Left lung (tissue), 4 donors: ENCODE measurements at regions not wholly inside any gene's neighbourhood (a gene's known extent, or its start where the extent isn't known, plus 50 kb on each side); places are given as distances from the start of the nearest gene placed in this dataset.

Experiments used
- ATAC-seq: fragments of 200-7000 bp; cut with Tn5 transposase; one replicate; pipeline ENCODE4 v1.9.1; 2020; ENCODE audit warnings: moderate library complexity
- DNase-seq, 4 donors: peaks; one replicate each; pipeline ENCODE4 v3.0.0-alpha.2; 2013 to 2020
- H3K27ac ChIP-seq, 2 donors: fragments of 200-600 bp; sonication (generic) in 1 of 2; one replicate each; pipeline versions ENCODE4 v1.5.0 to v1.8.0; 2020 to 2021
- H3K27me3 ChIP-seq, 2 donors: fragments of 200-600 bp; sonication (generic) in 1 of 2; one replicate each; pipeline versions ENCODE4 v1.5.0 to v1.8.0; 2020 to 2021
- H3K36me3 ChIP-seq, 2 donors: fragments of 200-600 bp; sonication (generic) in 1 of 2; one replicate each; pipeline versions ENCODE4 v1.5.0 to v1.8.0; 2020 to 2021
- H3K4me1 ChIP-seq, 2 donors: fragments of 200-600 bp; one replicate each; pipeline ENCODE4 v1.8.0; 2021
- H3K4me3 ChIP-seq, 2 donors: fragments of 200-600 bp; sonication (generic) in 1 of 2; one replicate each; pipeline versions ENCODE4 v1.5.0 to v1.8.0; 2020 to 2021; ENCODE audit warnings: mild to moderate bottlenecking in 1 of 2
- H3K9me3 ChIP-seq, 2 donors: fragments of 200-600 bp; sonication (generic) in 1 of 2; one replicate each; pipeline versions ENCODE4 v1.5.0 to v1.8.0; 2020 to 2021
- CTCF ChIP-seq, 2 donors: fragments of 200-600 bp; sonication (generic) in 1 of 2; IDR thresholded peaks; one replicate each; pipeline versions ENCODE4 v1.5.0 to v1.8.0; 2021; ENCODE audit warnings: antibody characterized with exemption in 2 of 2
- intact Hi-C, 2 donors: fragments of 100-400 bp; cut with DNase I; formaldehyde crosslinking; loops; one replicate each; pipeline versions ENCODE4 v1.11.2 to v1.14.2; 2022
- donor health status: DM: no; HTN: yes; CAD: no.
- donor health status: DM: no; HTN: no; CAD: no.

DNA sequence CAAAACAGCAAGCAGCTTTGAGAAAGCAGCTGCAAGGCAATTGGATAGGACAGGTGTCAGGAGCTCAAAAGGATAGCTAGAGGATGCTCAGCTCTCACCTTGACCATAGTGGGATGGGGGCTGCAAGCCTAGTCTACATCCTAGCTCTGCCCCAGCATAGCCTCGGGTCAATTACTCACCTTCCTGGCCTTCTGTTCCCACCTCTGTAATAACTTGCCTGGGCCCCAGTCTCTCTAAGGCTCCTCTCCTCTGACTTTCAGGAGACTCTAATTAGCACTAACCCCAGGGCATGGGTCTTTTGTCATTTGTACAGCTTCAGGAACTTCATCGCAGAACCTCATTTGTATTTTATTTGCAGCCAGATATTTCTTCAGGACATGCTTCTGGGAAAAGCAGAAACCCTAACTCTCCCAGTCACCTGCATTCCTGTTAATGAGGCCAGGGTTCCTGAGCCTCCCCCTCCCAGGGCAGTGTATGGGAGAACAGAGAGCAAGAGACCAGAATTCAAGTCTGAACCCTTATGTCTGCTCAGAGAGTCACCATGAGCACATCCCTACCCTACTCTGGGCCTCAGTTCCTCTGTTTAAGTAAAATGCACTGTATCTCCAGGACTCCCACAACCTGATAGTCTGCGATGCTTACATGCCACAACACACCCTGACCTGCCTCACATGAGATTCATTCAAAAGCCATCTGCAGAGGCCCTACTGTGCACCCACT, 108.1 kb downstream of the MATN1 start:
- Histone ChIP-seq H3K9me3 (no peaks in the 10 kb centered on the region), H3K27ac (no peak overlapping the region), H3K4me1 (no peaks in the 10 kb centered on the region), H3K4me3 (no peak overlapping the region), H3K36me3 (no peaks in the 10 kb centered on the region), H3K27me3 (peaks cover 0 to 30% of the 10 kb centered on the region in 2 donors)
- ATAC-seq (no peak), DNase-seq (no peak)
- intact Hi-C loops: no loop called here
- no peak for TF ChIP-seq CTCF (IDR thresholded peaks at IDR 0.05)

GRCh38 chr1:30613188-30613587, 110.2 kb downstream of the MATN1 start:
- intact Hi-C loops: no loop called here
- Histone ChIP-seq H3K27me3 (peaks cover 0 to 28% of the 10 kb centered on the region in 2 donors), H3K4me1 (no peaks in the 10 kb centered on the region), H3K4me3 (no peak overlapping the region), H3K36me3 (no peaks in the 10 kb centered on the region), H3K9me3 (no peaks in the 10 kb centered on the region), H3K27ac (no peak overlapping the region)
- no peak for ATAC-seq
- TF ChIP-seq CTCF (IDR thresholded peaks at IDR 0.05): no peak
- no peak for DNase-seq

DNA sequence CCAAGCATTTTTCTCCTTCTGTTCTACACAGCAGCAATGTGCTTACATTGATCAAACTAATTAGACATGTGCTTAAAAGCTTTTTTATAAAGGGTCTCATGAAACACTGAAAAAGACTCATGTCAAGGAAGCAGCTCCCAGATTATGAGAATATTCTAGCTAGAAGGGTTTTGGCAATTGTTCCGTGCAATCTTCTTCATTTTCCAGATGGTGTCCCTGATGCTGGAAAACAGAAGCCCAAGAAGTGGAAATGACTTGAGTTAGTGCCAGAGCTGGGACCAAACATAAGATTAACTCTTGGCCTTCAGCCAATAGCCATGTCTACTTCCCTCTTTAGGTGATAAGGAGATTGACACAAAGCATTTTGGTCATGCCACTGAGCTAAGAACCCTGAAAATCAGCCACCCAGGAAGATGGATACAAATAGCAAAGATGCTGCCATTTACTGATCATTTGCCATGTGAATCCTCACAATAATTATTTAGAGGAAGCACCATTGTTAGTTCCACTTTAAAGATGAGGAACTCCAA, 110.8 kb downstream of the MATN1 start:
- no peaks in the 10 kb centered on the region for H3K4me1 ChIP-seq
- H3K4me3 ChIP-seq: no peak overlapping the region
- H3K27me3 ChIP-seq: peaks cover 0 to 25% of the 10 kb centered on the region in 2 donors
- no peak for ATAC-seq
- no peaks in the 10 kb centered on the region for H3K9me3 ChIP-seq
- H3K36me3 ChIP-seq: no peaks in the 10 kb centered on the region
- intact Hi-C loops: no loop called here
- DNase-seq: no peak
- no peak for TF ChIP-seq CTCF (IDR thresholded peaks at IDR 0.05)
- H3K27ac ChIP-seq: no peak overlapping the region

DNA sequence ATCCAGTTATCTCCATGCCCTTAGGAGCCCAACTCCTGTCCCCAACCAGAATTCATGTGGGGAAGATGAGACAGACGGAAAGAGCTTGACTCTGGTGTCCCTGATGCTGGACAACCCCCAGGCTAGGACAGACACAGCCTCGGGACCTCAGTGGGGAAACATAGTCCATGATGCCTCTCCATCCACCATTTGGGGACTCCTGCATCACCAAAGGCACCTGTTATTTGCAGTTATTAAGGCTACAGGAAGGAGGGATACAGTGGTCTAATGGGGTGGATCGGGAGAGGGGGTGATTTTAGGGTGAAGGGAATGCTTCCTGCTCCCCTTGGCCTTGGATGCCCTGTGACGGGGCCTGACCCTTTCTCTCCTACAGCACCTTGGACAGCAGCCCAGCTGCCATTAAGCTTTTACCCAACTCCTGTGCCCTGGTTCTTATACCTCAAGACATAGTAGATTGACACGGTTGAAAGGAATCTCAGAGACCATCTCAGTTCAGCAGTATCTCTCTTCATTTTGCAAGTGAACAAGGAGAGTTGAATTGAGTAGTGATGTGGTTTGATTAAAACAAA, 111.6 kb downstream of the MATN1 start:
- no peaks in the 10 kb centered on the region for H3K9me3 ChIP-seq
- intact Hi-C loops: no loop called here
- ATAC-seq (no peak), DNase-seq (no peak)
- no peak overlapping the region for H3K4me3 ChIP-seq
- no peak overlapping the region for H3K27ac ChIP-seq
- H3K4me1 ChIP-seq: no peaks in the 10 kb centered on the region
- TF ChIP-seq CTCF (IDR thresholded peaks at IDR 0.05): no peak
- H3K27me3 ChIP-seq: peaks cover 0 to 25% of the 10 kb centered on the region in 2 donors
- H3K36me3 ChIP-seq: no peaks in the 10 kb centered on the region

DNA sequence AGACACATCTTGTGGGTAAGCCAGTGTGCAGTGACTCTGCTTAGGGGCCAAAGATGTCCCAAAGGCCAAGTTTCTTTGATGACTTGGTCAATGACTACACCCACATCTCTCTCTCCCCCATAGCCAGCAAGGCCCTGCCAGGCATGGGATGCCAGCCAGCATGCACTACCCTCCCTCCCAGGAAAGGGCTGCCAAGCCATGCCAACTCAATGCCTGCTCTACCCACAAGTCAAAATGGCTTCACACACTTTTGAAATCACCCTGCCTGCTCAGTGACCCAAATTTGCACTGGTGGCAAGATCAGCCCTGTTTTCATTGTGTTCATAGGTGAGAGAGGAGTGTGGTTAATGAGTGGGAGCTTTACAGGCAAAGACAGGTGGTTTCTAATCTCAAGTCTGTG, 112.5 kb downstream of the MATN1 start:
- intact Hi-C loops: no loop called here
- ATAC-seq (no peak), DNase-seq (no peak)
- H3K4me1 ChIP-seq: no peaks in the 10 kb centered on the region
- H3K4me3 ChIP-seq: no peak overlapping the region
- H3K27ac ChIP-seq: no peak overlapping the region
- H3K36me3 ChIP-seq: no peaks in the 10 kb centered on the region
- H3K9me3 ChIP-seq: no peaks in the 10 kb centered on the region
- peaks cover 0 to 34% of the 10 kb centered on the region in 2 donors for H3K27me3 ChIP-seq
- no peak for TF ChIP-seq CTCF (IDR thresholded peaks at IDR 0.05)
